NCI-H2107 (cell line): ENCODE measurements at regions not wholly inside any gene's neighbourhood (a gene's known extent, or its start where the extent isn't known, plus 50 kb on each side); places are given as distances from the start of the nearest gene placed in this dataset.

Experiments used
- DNase-seq: peaks from one replicate; lab custom pipeline; 2025; lab: John Stamatoyannopoulos, UW

- no peak for DNase-seq
Measured at GRCh38 chr2:191515551-191515950, 162.4 kb upstream of the NABP1 start.

- DNase-seq: no peak
Measured at GRCh38 chr2:191516260-191516659, 161.7 kb upstream of the NABP1 start.

DNA sequence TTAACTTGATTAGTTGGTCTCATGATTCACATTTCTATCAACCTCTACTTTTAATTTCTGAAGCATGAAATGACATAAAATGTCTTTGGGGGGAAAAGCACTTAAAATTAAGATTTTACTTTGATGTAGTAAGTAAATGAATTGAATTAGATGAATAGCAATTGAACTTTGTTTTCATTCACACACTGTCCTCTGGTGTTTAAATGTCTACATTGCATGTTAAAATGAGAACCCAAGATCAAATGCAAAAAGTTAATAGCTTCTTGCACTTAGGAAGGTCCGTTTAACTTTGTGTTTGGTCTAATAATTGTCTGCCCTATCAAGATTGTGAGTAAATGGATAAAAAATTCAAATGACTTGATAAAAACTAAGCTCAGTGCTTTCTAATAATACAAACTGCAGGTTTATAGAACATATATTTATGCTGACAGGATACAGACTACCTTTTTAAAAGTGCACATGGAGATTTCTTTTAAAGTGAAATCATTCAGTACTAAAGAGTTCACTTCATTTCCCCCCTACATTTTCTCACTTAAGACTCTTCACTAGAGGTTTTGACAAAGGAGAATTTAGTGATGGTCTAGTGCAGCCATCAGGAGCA, 156.2 kb upstream of the NABP1 start:
- no peak for DNase-seq

DNA sequence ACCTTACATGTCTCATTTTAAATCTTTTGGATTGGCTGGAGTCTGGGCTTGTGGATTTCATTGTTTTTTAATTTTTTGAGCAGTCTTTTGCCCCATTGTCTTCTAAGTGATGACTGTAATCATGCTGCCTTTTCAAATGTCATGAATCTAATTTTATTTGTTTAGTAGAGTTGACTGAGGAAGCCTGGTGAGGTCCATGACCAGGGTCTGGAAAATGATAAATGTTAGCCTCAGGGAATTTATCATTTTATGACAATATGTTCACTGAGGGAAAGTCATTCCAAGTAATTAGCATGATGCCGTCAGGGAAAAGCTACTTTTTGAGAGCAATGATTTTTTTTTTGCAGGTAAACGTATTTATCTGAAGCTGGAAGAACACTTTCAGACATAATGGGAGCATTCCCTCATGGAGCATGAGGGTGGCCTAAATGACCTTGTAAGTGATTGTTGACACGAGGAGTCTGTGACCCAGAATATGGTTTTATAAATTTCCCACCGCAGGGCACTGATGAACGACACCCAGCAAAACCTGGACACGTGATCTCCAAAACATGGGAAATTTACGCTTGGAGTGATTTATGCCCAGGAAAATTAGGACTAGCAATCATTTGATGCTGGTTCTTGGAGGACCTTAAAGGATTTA, 155.3 kb upstream of the NABP1 start:
- no peak for DNase-seq

- DNase-seq: no peak
Measured at GRCh38 chr2:191526091-191526490, 151.8 kb upstream of the NABP1 start.

DNA sequence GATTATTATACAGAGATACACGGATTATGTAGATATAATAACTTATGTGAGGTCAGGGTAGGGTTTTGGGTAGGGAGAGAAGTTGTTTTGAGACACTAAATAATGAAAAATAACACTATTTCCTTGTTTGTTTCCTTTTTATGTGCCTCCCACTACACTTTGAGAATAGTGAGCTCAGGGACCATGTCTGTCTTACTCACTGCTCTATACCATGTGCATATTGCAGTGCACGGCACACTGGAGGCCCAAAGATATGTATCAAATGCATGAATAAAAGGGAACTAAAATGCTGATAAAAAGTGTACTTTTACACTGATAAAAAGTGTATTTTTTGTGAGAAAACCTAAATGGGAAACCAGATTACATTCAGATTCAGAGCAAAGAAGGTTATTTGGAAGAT, 151.4 kb upstream of the NABP1 start:
- DNase-seq: no peak

GRCh38 chr2:191526953-191527556, 150.9 kb upstream of the NABP1 start:
- DNase-seq: no peak

DNA sequence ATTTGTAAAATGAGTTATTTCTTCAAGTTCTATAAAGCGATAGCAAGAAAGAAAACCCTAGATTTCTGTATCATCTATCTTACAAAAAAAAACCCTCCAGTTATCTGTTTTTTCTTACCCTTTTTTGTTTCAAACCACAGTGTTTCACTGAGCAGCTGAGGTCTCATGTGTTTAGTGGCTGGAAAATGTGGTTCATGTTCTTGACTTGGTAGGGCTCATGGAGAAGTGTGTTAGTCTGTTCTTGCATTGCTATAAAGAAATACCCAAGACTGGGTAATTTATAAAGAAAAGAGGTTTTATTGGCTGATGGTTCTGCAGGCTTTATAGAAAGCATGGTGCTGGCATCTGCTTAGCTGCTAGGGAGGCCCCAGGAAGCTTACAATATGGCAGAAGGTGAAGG, 147.3 kb upstream of the NABP1 start:
- no peak for DNase-seq

DNA sequence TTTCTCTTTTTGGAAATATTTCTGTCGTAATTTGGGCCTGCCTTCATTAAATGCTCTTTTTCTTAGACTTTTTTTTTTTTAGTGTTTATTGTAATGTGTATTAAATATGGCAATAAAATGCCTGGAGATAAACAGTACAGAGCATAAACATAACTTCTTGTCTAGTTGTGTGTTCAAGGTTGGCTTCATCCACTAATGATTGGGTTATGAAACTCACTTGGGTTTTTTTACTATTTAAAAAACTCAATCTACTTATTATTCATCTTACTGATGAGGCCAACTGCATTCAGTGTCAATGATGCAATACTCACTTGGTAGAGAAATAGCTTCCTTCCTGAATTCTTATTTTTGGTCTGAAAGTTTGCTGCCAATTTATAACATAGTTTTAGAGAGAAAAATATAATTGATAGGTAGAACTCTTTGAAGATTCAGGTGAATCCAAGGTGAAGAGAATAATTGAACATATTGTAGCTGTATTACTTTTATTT, 144.2 kb upstream of the NABP1 start:
- DNase-seq: no peak

DNA sequence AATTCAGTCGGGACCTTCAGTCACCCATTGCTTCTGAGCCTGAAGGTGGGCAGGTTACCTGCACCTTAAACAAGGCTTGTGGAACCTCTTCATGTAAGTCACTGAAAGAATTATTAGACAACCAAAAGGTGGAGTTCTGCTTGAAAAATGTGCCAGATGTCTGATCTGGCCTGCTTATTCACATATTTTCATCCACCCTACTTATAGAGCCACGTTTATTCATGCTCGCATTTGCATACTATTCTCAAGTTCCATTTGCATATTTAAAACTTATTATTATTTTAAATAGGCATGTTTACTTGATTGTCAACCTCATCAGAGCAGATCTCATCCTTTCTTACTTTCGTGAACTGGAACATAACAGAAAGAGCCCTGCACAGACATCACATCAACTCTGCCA, 140.0 kb upstream of the NABP1 start:
- no peak for DNase-seq

DNA sequence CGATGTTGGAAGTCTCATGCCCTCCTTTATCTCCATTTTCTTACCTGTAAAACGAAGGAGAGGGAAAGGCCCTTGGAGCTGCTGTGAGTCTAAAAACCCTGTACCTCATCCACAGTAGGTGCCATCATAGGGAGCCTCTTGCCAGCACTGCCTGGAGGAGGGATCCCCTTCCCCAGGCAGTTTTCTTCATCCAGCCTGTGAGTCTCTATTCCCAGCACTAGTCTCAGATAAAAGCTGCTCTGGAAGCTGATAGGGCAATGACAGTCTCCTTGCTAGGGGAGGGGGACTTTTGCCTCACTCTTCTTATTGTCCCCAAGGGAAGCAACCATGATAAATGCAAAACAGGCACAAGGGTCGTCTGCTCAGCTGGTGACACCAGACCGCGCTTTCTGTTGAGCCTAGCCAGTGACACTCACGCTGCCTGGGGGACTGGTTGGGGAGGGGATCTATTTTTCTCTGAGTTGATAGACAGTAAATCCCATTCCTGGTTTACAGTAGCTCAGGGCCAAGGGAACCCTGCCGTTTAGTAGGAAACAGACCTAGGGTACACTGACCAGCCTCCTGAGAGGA, 139.5 kb upstream of the NABP1 start:
- no peak for DNase-seq

- DNase-seq: no peak
Measured at GRCh38 chr2:191539068-191539467, 138.9 kb upstream of the NABP1 start.

DNA sequence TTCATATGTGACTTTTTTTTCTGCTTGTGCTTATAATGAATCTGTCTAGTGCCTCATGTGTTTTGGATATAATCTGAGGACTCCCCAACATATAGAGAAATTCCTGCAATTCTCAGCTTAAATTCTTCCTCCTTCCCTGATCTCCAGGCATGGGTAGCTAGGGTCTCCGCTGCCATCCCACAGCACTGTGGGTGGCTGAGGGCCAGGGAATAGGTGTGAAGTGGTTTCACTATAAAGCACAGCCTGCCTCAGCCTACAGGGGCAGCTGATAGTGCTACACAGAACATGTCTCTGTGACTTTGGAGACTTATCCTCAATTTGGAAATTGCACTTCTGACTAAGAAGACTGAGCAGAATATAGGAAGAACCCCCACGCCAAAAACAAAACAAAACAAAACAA, 137.3 kb upstream of the NABP1 start:
- DNase-seq: no peak

GRCh38 chr2:191543708-191544107, 134.2 kb upstream of the NABP1 start:
- DNase-seq: no peak

GRCh38 chr2:191544461-191545062, 133.4 kb upstream of the NABP1 start:
- no peak for DNase-seq

DNA sequence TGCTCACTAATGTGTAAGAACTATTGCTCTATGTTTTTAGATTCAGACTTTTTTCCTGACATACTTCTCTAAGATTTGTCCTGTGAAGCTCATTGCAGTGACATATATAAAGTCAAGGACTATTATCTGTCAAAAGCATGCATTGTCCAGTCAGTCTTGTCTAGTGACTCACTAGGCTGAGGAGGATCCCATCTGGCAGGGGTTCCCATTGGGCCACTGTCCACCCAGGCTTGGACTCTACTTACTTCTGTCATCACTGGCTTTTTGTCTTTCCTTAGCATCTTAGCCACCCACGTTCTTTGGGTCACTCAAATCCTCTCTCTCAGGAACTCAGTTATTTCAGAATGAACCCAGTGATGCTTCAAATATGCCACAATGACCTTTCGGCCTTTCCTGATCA, 132.6 kb upstream of the NABP1 start:
- DNase-seq: no peak

GRCh38 chr2:191552066-191552465, 125.9 kb upstream of the NABP1 start:
- no peak for DNase-seq

DNA sequence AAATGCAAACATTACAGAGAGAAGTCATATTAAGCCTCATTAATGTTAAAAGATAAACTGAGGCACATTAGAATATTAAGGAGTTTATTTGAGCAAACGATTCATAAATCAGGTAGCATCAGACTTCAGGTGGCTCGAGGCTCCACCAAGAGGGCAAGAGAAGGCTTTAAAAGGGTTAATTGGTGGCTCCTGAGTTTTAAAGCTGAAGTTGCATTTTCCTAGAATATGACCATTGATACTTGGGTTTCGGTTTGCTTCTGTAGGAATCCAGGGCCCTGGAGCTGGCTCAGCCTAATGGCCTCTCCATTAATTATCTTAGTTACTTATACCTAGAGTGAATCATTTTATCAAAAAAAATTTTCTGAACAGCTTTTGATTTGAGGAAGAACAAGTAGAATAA, 123.7 kb upstream of the NABP1 start:
- DNase-seq: no peak

GRCh38 chr2:191555092-191555742, 122.7 kb upstream of the NABP1 start:
- peak; percentile 61 for DNase-seq

DNA sequence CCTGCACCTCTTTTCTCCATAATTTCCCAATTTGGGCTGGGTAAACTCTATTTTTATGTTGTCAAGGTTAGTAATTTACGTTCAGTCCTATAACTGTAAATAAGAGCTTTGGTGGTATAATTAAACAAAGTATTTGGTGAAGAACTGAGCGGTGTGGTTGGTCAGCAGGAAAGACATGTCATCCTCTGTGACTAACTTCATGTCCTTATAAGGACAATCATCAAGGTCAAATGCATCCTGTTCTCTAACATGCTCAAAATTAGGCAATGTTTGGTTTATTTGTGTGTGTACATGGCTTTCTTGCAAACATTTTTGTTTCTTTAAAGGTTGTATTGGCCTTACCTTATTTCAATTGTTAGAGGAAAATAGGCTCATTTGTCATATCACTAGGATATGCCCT, 121.5 kb upstream of the NABP1 start:
- DNase-seq: no peak

DNA sequence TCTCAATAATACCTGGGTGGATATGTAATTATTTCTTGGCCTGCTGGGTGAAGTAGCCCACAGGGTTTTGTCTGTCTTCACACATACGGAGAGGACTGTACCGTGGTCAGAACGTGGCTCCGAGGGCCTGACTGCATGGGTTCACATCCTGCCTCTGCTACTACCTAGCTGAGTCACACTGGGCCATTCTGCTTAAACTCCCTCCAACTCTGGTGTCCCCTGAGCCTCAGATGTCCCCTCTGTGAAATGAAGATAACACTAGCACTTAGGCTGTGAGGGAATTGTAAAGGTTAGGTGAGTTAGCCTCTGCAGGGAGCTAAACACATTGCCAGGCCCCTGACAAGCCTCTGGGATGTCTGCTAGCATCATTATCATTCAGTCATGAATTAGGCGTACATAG, 120.1 kb upstream of the NABP1 start:
- no peak for DNase-seq

GRCh38 chr2:191559569-191559968, 118.4 kb upstream of the NABP1 start:
- DNase-seq: no peak
